Stimulated activated CD8-positive, alpha-beta memory T cell treated with anti-CD3 and anti-CD28 coated beads, Interleukin-15, amount 100 ng/mL, for 48 hours (primary cell): ENCODE measurements at regions not wholly inside any gene's neighbourhood (a gene's known extent, or its start where the extent isn't known, plus 50 kb on each side); places are given as distances from the start of the nearest gene placed in this dataset.

Experiments used
- DNase-seq, 2 donors: peaks; one replicate each; pipeline ENCODE4 v3.0.0-alpha.2; 2020; ENCODE audit warnings: low read depth in 2 of 2

- no peak for DNase-seq
Measured at GRCh38 chr1:201686714-201687455, 142.1 kb upstream of the IPO9 start.

GRCh38 chr1:201688514-201688913 lies 140.4 kb upstream of the IPO9 start:
- no peak for DNase-seq

- no peak for DNase-seq
Measured at GRCh38 chr1:201689647-201690046, 139.3 kb upstream of the IPO9 start.

- DNase-seq = no peak
Measured at GRCh38 chr1:201690528-201690927, 138.4 kb upstream of the IPO9 start.

- DNase-seq = no peak
Measured at GRCh38 chr1:201691716-201692554, 137.0 kb upstream of the IPO9 start.

GRCh38 chr1:201692555-201693394 lies 136.2 kb upstream of the IPO9 start:
- DNase-seq = no peak

GRCh38 chr1:201693890-201694607 lies 134.9 kb upstream of the IPO9 start:
- DNase-seq = no peak

- DNase-seq = no peak
Measured at GRCh38 chr1:201694608-201695335, 134.2 kb upstream of the IPO9 start.

- no peak for DNase-seq
Measured at GRCh38 chr1:201695607-201696006, 133.3 kb upstream of the IPO9 start.

- no peak for DNase-seq
Measured at GRCh38 chr1:201696217-201696761, 132.7 kb upstream of the IPO9 start.

GRCh38 chr1:201697174-201697573 lies 131.8 kb upstream of the IPO9 start:
- DNase-seq = no peak

- DNase-seq = no peak
Measured at GRCh38 chr1:201701831-201702230, 127.1 kb upstream of the IPO9 start.

- DNase-seq = no peak
Measured at GRCh38 chr1:201702936-201703335, 126.0 kb upstream of the IPO9 start.

GRCh38 chr1:201703621-201704438 lies 125.1 kb upstream of the IPO9 start:
- peak; percentile 49 to 62 for DNase-seq

GRCh38 chr1:201704439-201704792 lies 124.5 kb upstream of the IPO9 start:
- no peak for DNase-seq

- no peak for DNase-seq
Measured at GRCh38 chr1:201705389-201705788, 123.6 kb upstream of the IPO9 start.

- no peak for DNase-seq
Measured at GRCh38 chr1:201706109-201706508, 122.8 kb upstream of the IPO9 start.

- no peak for DNase-seq
Measured at GRCh38 chr1:201707027-201707426, 121.9 kb upstream of the IPO9 start.

GRCh38 chr1:201707656-201708055 lies 121.3 kb upstream of the IPO9 start:
- no peak for DNase-seq

- no peak for DNase-seq
Measured at GRCh38 chr1:201708085-201708512, 120.9 kb upstream of the IPO9 start.
